ENCODE measurements at regions not wholly inside any gene's neighbourhood (a gene's known extent, or its start where the extent isn't known, plus 50 kb on each side); places are given as distances from the start of the nearest gene placed in this dataset.

GRCh38 chr12:95607642-95608041 is 56.4 kb upstream of the USP44 start:
- no peak for DNase-seq (ENCODE audit: low read depth)

GRCh38 chr12:95605875-95606274 is 54.6 kb upstream of the USP44 start:
- peak; percentile 78 for DNase-seq (ENCODE audit: low read depth)

DNA sequence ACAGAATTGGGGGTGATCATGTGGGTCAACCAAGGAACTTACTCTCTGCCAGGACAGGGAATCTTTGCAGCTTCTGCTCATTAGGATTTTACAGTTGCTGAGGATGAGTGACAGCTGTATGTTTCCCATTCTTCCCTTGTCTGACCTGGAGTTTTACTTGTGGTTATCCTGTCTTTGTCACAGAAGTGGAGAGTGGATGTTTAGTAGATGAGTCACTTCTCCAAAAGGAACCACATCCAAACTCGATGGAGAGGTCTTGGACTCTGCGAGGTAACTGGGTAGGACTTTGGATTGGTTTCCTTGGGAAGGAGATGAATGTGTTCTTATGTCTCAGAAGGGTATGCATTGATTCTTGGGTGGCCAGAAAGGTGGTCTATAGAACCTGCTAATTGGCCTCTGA is 53.8 kb upstream of the USP44 start:
- peak; percentile 79 for DNase-seq (ENCODE audit: low read depth)

DNA sequence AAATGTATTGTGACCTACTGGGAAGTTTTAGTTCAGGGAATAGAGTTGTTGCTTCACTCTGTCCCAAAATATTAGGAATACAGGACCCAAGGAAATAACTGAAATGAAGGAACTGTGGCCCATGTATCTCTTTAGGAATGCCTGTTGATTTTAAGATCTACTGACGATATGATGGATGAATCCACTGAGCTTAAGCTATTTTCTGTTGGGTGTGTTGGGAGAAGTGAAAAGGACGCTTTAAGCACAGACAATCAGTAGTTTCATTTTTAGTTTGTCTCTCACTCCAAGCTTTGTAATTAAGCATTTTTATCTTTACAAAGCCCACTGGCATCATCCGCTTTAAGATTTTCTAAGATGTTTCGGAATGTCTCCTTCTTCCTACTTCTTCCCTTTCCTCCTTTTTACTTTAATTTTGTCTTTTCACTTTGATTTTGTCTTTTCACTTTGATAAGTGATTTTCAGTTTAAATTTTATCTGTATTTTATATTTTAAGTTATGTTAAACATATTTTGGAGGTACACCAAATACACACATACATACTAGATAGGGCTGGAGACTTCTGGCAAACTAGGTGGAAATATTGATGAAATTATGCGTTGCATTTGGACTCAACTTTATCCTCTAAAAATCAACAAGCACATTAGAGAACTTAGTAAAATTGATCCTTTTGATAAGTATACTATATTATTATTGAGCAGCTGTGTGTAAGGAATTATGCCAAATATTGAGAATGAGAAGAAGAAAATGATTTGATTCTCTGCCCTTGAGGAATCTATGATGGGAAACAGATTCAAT is 52.3 kb upstream of the USP44 start:
- DNase-seq (ENCODE audit: low read depth), result no peak

DNA sequence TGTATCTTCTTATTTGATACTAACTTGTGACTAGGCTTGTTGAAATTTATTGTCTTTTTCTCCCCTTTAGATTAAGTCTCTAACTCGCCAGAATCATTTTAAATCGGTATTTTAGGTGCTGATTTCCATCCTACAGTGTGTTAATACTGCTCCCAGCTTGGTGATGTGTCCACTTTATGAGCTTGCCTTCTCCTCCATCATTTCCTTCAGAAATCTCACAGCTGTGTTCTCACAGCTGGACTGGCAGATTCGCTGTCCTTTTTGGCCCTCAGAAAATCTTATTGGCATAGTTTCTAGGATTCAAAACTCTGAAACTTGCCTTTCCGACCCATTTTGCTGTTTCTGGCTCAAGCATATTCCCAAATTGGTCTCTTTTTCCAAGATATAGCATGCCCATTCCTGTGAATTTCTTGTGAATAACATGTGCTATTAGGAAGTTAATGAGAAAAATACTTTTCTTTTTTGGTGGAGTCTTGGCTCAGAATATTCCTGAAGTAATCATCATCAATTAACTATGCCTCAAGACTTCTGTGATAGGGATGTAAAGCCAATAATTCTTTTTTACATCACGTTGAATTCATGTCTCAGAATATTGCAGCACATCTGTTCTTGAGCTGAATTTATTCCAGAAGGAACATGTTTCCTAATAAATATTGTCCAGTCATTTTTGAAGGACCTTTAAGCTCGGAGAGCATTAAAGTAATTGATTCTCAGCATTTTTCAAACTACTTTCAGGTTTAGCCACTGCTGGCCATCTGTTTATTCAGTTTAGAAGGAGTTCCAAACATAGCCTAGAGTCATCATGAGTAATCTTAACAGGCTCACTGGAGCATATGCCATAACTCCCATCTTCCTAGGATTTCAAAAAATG is 50.0 kb upstream of the USP44 start:
- DNase-seq (ENCODE audit: low read depth), result peak; percentile 82
